Left forelimb (tissue), 1 donor: ENCODE measurements at regions not wholly inside any gene's neighbourhood (a gene's known extent, or its start where the extent isn't known, plus 50 kb on each side); places are given as distances from the start of the nearest gene placed in this dataset.

Experiments used
- DNase-seq: peaks from one replicate; pipeline ENCODE4 v3.0.0-alpha.2; 2018; ENCODE audit warnings: low spot score

- no peak for DNase-seq
These were observed 1237.7 kb upstream of the PCDH20 start for GRCh38 chr13:62653371-62653770.

DNA sequence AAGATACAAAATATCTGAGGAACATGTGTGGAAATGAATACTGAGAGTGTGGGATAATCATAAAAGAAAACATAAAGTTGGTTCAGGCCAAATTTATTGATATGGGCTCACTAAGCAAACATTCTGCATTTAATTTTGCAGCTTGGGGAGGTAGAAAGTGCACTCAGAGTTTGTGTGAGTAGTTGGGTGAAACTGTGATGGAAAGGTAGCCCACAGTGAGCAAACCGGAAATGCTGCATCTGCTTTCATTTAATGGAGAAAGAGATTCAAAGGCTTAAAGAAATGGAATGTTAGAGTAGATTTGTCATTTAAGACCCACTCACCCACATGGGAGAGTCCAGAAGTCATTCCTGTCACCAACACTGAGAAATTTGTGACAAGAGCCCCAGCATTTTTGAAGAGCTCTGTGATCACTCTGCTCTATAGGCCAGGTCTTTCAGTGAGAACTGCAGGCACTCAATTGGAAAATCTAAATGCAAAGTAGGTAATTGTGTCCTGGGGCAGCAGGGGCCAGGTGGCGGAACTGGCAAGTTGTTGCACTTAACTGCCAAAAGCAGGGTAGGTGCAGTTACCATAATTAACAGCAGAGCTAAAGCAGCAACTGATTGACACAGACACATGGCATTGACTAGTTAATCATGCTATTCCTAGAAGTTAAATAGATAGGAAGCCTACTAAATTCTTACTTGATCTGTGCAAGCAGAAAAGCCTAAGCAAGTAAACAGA lies 1228.3 kb upstream of the PCDH20 start:
- no peak for DNase-seq

- DNase-seq, result no peak
These were observed 1227.4 kb upstream of the PCDH20 start for GRCh38 chr13:62643007-62643483.

DNA sequence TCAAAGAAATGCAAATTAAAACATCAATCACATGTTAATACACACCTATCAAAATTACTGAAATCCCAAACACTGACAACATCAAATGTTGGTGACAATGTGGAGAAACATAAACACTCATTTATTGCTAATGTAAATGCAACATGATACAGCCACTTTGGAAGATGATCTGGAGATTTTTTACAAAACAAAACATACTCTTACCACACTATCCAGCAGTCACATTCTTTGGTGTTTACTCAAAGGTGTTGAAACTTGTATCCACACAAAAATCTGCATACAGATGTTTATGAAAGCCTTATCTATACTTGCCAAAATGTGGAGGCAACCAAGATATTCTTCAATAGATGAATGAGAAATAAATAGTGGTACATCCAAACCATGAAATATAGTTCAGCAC lies 1219.5 kb upstream of the PCDH20 start:
- no peak for DNase-seq

DNA sequence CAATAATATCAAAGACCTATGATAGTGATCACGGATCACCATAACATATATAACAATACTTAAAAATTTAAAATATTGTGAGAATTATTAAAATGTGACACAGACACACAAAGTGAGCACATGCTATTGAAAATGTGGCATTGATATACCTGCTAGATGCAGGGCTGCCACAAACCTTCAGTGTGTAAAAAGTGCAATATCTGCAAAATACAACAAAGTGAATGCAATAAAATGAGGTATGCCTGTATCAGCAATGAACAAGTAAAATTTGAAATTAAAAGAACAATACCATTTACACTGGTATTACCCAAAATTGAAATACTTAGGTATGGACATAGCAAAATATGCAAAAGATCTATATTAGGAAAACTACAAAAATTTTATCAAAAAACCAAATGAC lies 1217.8 kb upstream of the PCDH20 start:
- DNase-seq, result no peak

DNA sequence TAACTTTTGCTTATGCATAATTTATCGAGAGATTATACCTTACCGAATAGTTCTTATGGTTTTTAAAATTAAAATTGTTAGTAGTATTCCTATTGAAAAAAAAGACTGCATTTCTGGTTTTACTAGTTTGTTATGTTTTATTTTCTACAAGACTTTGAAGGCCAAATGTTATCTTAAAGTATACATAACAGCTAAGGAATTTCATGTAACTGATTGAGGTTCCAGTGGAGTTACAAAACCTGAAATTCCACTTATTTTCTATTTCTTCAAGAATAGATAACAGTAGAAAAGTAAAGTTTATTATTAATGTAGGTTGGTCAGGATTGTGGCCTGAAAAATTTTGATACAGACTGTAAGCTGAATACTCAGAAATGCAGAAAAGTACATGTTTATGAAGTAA lies 1216.0 kb upstream of the PCDH20 start:
- DNase-seq, result no peak

DNA sequence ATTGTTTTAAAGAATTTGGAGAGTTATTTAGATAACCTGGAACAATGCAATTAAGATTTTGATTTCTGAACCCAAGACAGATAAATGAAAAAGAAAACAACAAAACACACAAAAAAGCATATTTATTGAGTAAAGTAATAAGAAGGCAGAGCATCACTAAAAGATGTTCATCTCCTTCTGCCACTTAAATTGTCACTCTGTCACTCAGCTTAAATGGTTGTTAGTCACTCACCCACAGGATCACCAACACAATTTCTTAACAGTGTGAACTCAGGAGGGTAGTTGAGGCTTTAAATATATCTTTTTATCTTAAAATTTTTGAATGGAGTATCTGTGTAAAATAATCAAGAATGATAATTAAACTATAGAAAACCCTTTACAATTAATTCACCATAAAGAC lies 1215.5 kb upstream of the PCDH20 start:
- no peak for DNase-seq

GRCh38 chr13:62629618-62630017 lies 1214.0 kb upstream of the PCDH20 start:
- DNase-seq, result no peak

DNA sequence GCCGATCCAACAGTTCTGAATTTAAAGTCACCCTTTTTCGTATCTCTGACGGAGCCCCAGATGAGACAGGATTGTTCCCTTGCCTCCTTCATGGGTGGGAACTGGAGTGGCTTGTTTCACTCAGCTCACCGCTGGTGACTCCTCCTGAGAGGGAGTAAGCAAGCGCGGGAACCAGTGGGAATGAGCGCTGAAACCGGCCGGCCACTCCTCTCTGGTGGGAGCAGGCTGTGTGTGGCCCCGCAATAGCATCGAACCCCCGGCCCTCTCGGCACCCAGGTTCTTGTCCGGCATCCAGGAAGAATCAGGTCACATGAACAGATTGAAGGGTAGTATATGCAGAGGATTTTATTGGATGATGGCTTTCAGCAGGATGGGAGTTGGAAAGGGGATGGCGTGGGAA lies 1211.6 kb upstream of the PCDH20 start:
- no peak for DNase-seq

DNA sequence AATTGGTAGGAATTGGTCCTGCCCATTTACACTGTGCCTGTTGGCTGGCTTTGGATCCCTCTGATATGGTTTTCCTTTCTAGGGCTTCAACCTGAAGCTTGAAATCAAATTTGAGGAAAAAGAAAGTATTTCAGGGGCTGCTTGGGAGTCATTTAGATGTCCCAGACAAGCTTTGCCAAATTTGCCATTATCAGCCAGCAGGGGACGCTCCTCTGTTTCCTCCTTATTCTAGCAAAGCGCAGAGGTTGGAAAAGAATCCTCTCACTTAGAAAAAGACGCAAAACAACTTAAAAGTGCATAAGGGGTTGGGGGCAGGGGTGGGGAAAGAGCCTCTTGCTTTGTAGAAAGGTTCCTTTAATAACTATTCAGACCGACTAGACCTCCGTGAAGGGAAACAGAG lies 1211.1 kb upstream of the PCDH20 start:
- DNase-seq, result no peak

GRCh38 chr13:62625214-62625881 lies 1209.7 kb upstream of the PCDH20 start:
- DNase-seq, result no peak

DNA sequence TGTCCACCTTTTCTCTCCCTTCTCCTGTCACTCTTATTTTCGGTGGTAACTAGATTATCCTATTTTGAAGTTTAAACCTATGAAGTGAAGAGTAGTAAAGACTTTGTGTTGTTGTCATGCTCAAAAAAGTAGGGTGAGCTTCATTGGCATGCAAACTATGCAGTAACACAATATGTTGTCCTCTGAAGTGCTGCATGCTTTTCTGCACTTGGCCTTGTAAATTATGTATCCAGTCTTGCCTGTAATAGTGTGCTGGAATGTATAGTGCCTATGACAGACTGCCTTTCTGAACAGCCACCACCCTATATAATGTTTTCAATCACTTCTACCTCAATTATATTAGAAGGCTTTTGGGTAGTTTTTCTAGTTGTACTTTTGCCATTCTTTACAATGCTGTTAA lies 1198.2 kb upstream of the PCDH20 start:
- no peak for DNase-seq

- no peak for DNase-seq
These were observed 1195.7 kb upstream of the PCDH20 start for GRCh38 chr13:62611343-62611742.

DNA sequence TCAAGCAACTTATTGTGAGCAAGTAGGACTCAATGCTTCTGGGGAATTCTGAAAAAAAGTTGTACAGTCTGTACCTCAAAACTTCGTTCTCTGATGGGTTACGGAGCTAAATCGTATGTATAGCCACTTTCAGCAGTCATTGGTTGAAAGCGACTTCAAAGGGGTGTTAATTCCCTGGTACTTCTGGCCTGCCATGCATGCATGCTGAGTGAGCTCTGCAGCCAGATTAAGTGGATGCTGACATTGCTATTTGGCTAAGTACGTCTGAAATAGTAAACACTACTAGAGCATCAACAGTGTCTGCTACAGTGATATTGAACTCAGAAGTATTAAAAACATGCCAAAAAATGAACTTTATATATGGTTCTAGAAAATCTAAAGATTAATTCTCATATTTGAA lies 1183.1 kb upstream of the PCDH20 start:
- DNase-seq, result no peak

- DNase-seq, result no peak
These were observed 1180.3 kb upstream of the PCDH20 start for GRCh38 chr13:62595976-62596375.

- DNase-seq, result no peak
These were observed 1178.2 kb upstream of the PCDH20 start for GRCh38 chr13:62593804-62594203.

DNA sequence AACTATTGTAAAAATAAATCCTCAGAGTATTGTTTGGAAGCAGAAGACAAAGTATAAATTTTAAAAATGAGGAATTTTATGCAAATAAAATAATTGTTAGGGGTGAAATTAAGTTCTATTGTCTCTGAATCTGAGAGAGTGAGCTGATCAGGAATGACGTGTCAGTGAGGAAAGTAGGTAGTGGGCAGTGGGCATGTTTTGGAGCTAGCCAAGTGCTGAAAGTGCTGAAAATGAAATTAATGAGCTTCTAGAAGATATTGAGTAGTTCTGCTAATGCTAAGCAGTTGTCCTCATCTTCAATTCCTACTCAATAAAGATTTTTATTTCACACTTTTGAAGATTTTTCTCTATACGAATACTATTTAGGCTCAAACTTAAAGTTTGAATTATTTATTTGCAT lies 1167.8 kb upstream of the PCDH20 start:
- no peak for DNase-seq

DNA sequence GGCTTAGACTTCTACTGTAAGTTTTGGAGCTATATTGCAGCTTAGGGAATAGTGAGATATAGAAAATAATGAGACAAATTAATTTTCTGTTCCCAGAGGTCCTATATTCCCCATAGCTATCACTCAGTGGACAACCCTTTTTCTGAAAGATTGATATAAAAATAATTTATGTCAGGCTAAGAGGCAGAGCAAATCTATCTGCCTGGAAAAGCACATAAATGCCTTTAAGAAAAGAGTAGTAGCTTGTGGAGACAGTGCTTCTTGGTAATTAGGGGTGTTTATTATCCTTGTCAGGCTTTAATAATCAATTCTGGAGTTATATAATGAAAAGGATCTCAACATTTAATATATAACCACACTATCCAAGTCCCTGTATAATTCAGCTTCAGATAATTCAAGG lies 1162.8 kb upstream of the PCDH20 start:
- DNase-seq, result no peak

DNA sequence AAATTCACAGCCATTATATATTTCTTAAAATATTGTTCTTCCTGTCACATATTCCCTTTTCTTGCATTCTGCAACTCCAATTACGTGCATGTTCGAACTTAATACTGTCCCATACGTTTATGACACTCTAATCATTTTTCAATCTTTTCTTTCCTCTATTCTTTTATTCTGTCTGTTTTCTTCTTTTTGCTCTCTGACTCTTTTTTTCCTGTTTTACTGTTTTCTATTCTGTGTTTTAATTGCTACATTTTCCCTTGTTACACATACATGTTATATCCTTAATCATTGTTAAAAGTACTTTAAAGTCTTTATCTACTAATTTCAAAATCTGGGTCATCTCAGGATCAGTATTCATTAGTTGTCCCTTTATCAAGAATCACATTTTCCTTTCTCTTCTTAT lies 1149.1 kb upstream of the PCDH20 start:
- DNase-seq, result no peak

DNA sequence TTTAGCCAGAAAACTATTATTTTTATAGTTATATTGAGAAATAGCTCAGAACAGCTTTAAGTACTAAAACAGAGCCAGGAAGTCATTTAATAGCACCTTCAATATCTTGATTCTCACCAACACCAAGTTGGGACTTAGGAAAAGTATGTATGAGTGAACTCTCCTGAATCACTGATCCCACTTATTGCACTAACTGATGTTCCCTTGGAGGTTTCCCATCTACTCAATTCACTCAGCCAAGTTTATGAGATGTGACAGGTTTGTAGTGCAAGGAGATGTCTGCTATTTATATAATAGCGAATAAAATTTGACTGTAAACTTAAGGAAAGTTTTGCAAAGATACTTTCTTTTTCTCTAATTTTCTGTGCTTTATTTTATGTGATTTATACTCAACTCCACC lies 1147.6 kb upstream of the PCDH20 start:
- no peak for DNase-seq

DNA sequence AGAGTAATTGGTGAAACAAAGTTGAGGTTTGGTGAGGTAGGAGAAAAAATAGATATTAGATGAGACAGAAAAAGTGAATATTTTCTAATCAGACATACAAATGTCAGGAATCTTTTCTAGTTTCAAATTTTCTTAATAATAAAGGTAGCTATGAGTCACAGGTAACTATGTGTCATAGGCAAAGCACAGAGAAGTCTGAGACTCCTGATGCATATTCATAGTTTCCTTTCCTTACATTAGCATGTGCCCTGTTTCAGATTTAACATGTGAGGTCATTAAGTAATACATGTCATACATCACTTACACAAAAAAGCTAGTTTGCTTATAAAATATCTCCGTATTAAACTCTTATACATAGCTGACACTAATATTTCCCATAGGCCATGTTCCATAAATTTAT lies 1141.3 kb upstream of the PCDH20 start:
- DNase-seq, result no peak

GRCh38 chr13:62551588-62551987 lies 1135.9 kb upstream of the PCDH20 start:
- DNase-seq, result no peak

GRCh38 chr13:62544928-62545327 lies 1129.3 kb upstream of the PCDH20 start:
- DNase-seq, result no peak

- DNase-seq, result no peak
These were observed 1121.9 kb upstream of the PCDH20 start for GRCh38 chr13:62537593-62537992.
